K562 (cell line): ENCODE measurements at regions not wholly inside any gene's neighbourhood (a gene's known extent, or its start where the extent isn't known, plus 50 kb on each side); places are given as distances from the start of the nearest gene placed in this dataset.

Source experiments
- ATAC-seq: fragments of 200-7000 bp; cut with Tn5 transposase; 3 replicates; pipeline ENCODE4 v1.9.1; 2020; ENCODE audit warnings: moderate library complexity
- BruUV-seq: library from RNA; stranded (reverse); fragments of 400-500 nt; replicated peaks from 2 replicates; lab custom pipeline; 2021; lab: Mats Ljungman, UMichigan
- CTCF ChIA-PET: fragments of 300-600 bp; formaldehyde crosslinking; extraction: SDS; loops from one replicate; lab custom pipeline; 2021; ENCODE audit warnings: low intra/inter-chr PET ratio; lab: Yijun Ruan, JAX
- POLR2A ChIA-PET: fragments of 300-600, 350-650 bp; sonication (Branson Sonifier 250); formaldehyde crosslinking; extraction: SDS; loops from one replicate; lab custom pipeline; 2021; ENCODE audit warnings: antibody characterized with exemption, inconsistent platforms; lab: Yijun Ruan, JAX
- DNase-seq, 4 experiments: peaks; one replicate each; pipeline versions ENCODE4 v3.0.0 to v3.0.0-alpha.2; 2011 to 2018; ENCODE audit warnings: low spot score in 3 of 4, mixed read lengths in 3 of 4; ENCODE audit errors: extremely low read depth in 1 of 4
- FAIRE-seq: peaks from 2 replicates; lab custom pipeline; 2011; peaks lifted over from hg19 to GRCh38; lab: Jason Lieb, UNC
- H2AFZ ChIP-seq: 2 replicates; pipeline ENCODE4 v1.6.0; 2011; ENCODE audit warnings: low read depth, low read length, control low read depth, inconsistent platforms
- H3K27ac ChIP-seq: fragments of 200-600 bp; 3 replicates; pipeline ENCODE4 v1.8.0; 2011; ENCODE audit warnings: low read depth, mild to moderate bottlenecking, control low read depth, inconsistent platforms, low read length, moderate library complexity, mixed read lengths; ENCODE audit errors: extremely low read depth
- H3K27me3 ChIP-seq, 2 experiments: fragments of 300-600 bp in 1 of 2; 2 replicates in 1 of 2; 3 replicates in 1 of 2; pipeline versions ENCODE4 v1.6.0 to v1.8.0; 2011; ENCODE audit warnings: inconsistent platforms in 2 of 2, low read length in 2 of 2, mild to moderate bottlenecking in 1 of 2, mixed read lengths in 1 of 2, moderate library complexity in 1 of 2; ENCODE audit not compliant: control insufficient read depth in 2 of 2, insufficient read depth in 2 of 2
- H3K36me3 ChIP-seq: fragments of 300-600 bp; 3 replicates; pipeline ENCODE4 v1.8.0; 2011; ENCODE audit warnings: mild to moderate bottlenecking, low read length, inconsistent platforms; ENCODE audit not compliant: control insufficient read depth, insufficient read depth
- H3K4me1 ChIP-seq, 2 experiments: fragments of 200-600 bp in 1 of 2; replicated peaks in 1 of 2; 2 replicates in 1 of 2; 3 replicates in 1 of 2; pipeline versions ENCODE4 v1.5.1 to v1.8.0; 2011; ENCODE audit warnings: inconsistent platforms in 2 of 2, low read length in 2 of 2, mild to moderate bottlenecking in 1 of 2, mixed read lengths in 1 of 2, moderate library complexity in 1 of 2; ENCODE audit not compliant: control insufficient read depth in 2 of 2, insufficient read depth in 2 of 2
- H3K4me2 ChIP-seq: 2 replicates; pipeline ENCODE4 v1.6.1; 2011; ENCODE audit warnings: low read length, control low read depth, inconsistent platforms, mixed read lengths; ENCODE audit not compliant: insufficient read depth
- H3K4me3 ChIP-seq: fragments of 200-600 bp; sonication (generic), shearing (Covaris generic); 2 replicates; pipeline ENCODE4 v1.5.1; 2016; ENCODE audit warnings: control low read depth, inconsistent platforms
- H3K79me2 ChIP-seq: fragments of 200-600 bp; 3 replicates; pipeline ENCODE4 v1.8.0; 2011; ENCODE audit warnings: low read length, inconsistent platforms; ENCODE audit not compliant: control insufficient read depth, insufficient read depth
- H3K9ac ChIP-seq, 2 experiments: 2 replicates each; pipeline versions ENCODE4 v1.6.0 to v1.6.1; 2011; ENCODE audit warnings: low read depth in 2 of 2, low read length in 2 of 2, control low read depth in 1 of 2, inconsistent platforms in 1 of 2, mild to moderate bottlenecking in 1 of 2, mixed read lengths in 1 of 2; ENCODE audit not compliant: insufficient read depth in 1 of 2
- H3K9me1 ChIP-seq: one replicate; pipeline ENCODE4 v1.6.0; 2011; ENCODE audit warnings: inconsistent platforms, mild to moderate bottlenecking, low read length, moderate library complexity; ENCODE audit not compliant: control insufficient read depth, insufficient read depth
- H3K9me3 ChIP-seq: replicated peaks from 2 replicates; pipeline ENCODE4 v1.5.1; 2011; ENCODE audit warnings: low read depth, low read length, inconsistent platforms; ENCODE audit not compliant: control insufficient read depth, insufficient read depth
- H4K20me1 ChIP-seq: replicated peaks from 2 replicates; pipeline ENCODE4 v1.6.1; 2011; ENCODE audit warnings: low read length, inconsistent platforms, mixed read lengths; ENCODE audit not compliant: control insufficient read depth, insufficient read depth
- ARID1B ChIP-seq: fragments of 450-650 bp; IDR thresholded peaks from 2 replicates; pipeline ENCODE4 v1.6.1; 2016; ENCODE audit warnings: antibody characterized with exemption, mild to moderate bottlenecking, inconsistent platforms
- ATF1 ChIP-seq, 2 experiments: fragments of 450-650 bp in 1 of 2; IDR thresholded peaks; 2 replicates each; pipeline ENCODE4 v1.6.1; 2016; ENCODE audit warnings: missing compliant biosample characterization in 1 of 2, missing genetic modification characterization in 1 of 2
- CBX3 ChIP-seq, 2 experiments: IDR thresholded peaks; 1 replicate in 1 of 2; 2 replicates in 1 of 2; pipeline ENCODE4 v1.6.1; 2012; ENCODE audit warnings: inconsistent platforms in 2 of 2, low read length in 2 of 2, borderline replicate concordance in 1 of 2, control low read depth in 1 of 2
- HDAC3 ChIP-seq: fragments of 450-650 bp; IDR thresholded peaks from 2 replicates; pipeline ENCODE4 v1.6.1; 2018; ENCODE audit warnings: borderline replicate concordance, mild to moderate bottlenecking, moderate library complexity; ENCODE audit not compliant: partially characterized antibody
- ID3 ChIP-seq, 2 experiments: fragments of 250-450 bp in 1 of 2; fragments of 450-650 bp in 1 of 2; sonication (Bioruptor Pico) in 1 of 2; IDR thresholded peaks; 2 replicates each; pipeline versions ENCODE4 v1.6.1 to v1.8.0; 2016 to 2021; ENCODE audit warnings: mild to moderate bottlenecking in 2 of 2, moderate library complexity in 2 of 2, missing compliant biosample characterization in 1 of 2, missing genetic modification characterization in 1 of 2
- PHTF2 ChIP-seq: fragments of 250-450 bp; sonication (Bioruptor Pico); IDR thresholded peaks from 2 replicates; pipeline ENCODE4 v1.5.0; 2021; ENCODE audit warnings: mild to moderate bottlenecking
- PURB ChIP-seq: sonication (generic); formaldehyde crosslinking; IDR thresholded peaks from 2 replicates; pipeline ENCODE4 v1.9.0; 2021; ENCODE audit warnings: low read depth, mild to moderate bottlenecking, missing genetic modification reagents
- RFX5 ChIP-seq: IDR thresholded peaks from 2 replicates; pipeline ENCODE4 v1.6.1; 2011; ENCODE audit warnings: low read depth, mild to moderate bottlenecking, improper control_type of control experiment, low read length
- SUPT5H ChIP-seq: fragments of 450-650 bp; IDR thresholded peaks from 2 replicates; pipeline ENCODE4 v1.6.1; 2016
- TRIM25 ChIP-seq: fragments of 450-650 bp; IDR thresholded peaks from 2 replicates; pipeline ENCODE4 v1.7.0; 2016; ENCODE audit warnings: borderline replicate concordance
- ZNF124 ChIP-seq: sonication (generic); formaldehyde crosslinking; IDR thresholded peaks from 2 replicates; pipeline ENCODE4 v1.8.1; 2022; ENCODE audit warnings: missing genetic modification reagents
- ZNF3 ChIP-seq: fragments of 250-450 bp; sonication (Bioruptor Pico); IDR thresholded peaks from 2 replicates; pipeline ENCODE4 v1.5.0; 2021; ENCODE audit warnings: mild to moderate bottlenecking, moderate library complexity
- ZNF507 ChIP-seq: conservative IDR thresholded peaks from 2 replicates; pipeline ENCODE4 v1.6.1; 2017; ENCODE audit warnings: missing genetic modification characterization, missing compliant biosample characterization
- ZNF511 ChIP-seq: sonication (generic); formaldehyde crosslinking; IDR thresholded peaks from 2 replicates; pipeline ENCODE4 v1.8.0; 2022; ENCODE audit warnings: mild to moderate bottlenecking, missing genetic modification reagents
- ZNF583 ChIP-seq: fragments of 250-450 bp; sonication (Bioruptor Pico); IDR thresholded peaks from 2 replicates; pipeline ENCODE4 v1.4.0; 2020
- WGBS: fragments of 100-300 bp; shearing (Covaris generic); methylation state at CpG from one replicate; pipeline ENCODE4 v1.1.6; 2016; ENCODE audit warnings: low coverage, mixed read lengths; ENCODE audit not compliant: insufficient coverage; ENCODE audit errors: missing lambda C conversion rate; 5-methylcytosine and 5-hydroxymethylcytosine counted together
- in situ Hi-C: fragments of 300-500 bp; cut with MboI; formaldehyde crosslinking; loops from 4 replicates; pipeline ENCODE4 v1.15.0; 2018; ENCODE audit warnings: inconsistent platforms, mixed read lengths
- intact Hi-C: fragments of 100-400 bp; cut with micrococcal nuclease; formaldehyde crosslinking; loops from 2 replicates; pipeline ENCODE4 v1.14.2; 2022

GRCh38 chr6:53984581-53984980 is 126.7 kb upstream of the MLIP start (continued):
- TF ChIP-seq HDAC3 = no peak

DNA sequence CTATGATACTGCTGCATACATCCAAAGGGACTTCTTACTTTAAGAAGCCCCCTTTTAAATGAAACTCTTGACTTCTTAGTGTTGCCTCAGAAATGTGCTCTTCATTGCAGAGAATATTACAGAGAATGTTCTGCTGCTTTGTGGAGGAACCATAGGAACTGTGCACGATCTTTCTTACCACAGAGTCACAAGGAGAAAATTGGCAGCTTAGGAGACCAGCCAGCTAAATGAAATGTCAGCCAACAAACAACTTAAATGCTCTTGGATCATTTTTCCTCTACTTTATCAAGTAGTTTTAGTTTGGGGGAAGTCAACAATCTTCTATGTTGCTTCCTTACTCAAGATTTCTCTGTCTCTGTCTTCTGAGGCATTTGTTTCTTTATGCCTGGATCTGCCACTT is 125.9 kb upstream of the MLIP start:
- TF ChIP-seq ZNF511 (no peak), ZNF124 (CRISPR knock-in tag) (no peak), TRIM25 (no peak), ZNF583 (CRISPR knock-in tag) (no peak), RFX5 (no peak), SUPT5H (no peak), PURB (CRISPR knock-in tag) (no peak), PHTF2 (CRISPR knock-in tag) (no peak), ID3 (CRISPR knock-in tag; IDR thresholded peaks at IDR 0.05) (no peak), ID3 (tag; IDR thresholded peaks at IDR 0.05) (no peak), ZNF3 (CRISPR knock-in tag) (no peak), ARID1B (no peak), ZNF507 (no peak), ATF1 (CRISPR knock-in tag; IDR thresholded peaks at IDR 0.05) (no peak), ATF1 (tag; IDR thresholded peaks at IDR 0.05) (no peak), CBX3 (IDR thresholded peaks at IDR 0.05; ENCODE audit: borderline replicate concordance in 1 of 2, low read length in 2 of 2) (no peak)
- TF ChIP-seq, all 486 proteins: peak for 0
- Histone ChIP-seq H2AFZ (no peak overlapping the region), H3K27me3 (no peaks in the 10 kb centered on the region), H3K4me1 (no peaks in the 10 kb centered on the region), H3K79me2 (no peaks in the 10 kb centered on the region), H4K20me1 (no peaks in the 10 kb centered on the region), H3K27ac (no peak overlapping the region), H3K4me3 (no peak overlapping the region), H3K9me3 (no peaks in the 10 kb centered on the region), H3K4me2 (no peak overlapping the region), H3K9me1 (no peaks in the 10 kb centered on the region), H3K9ac (no peak overlapping the region), H3K36me3 (no peaks in the 10 kb centered on the region)
- DNase-seq = no peak
- in situ Hi-C loops (no loop called here), intact Hi-C loops (no loop called here)
- ATAC-seq = no peak
- CTCF ChIA-PET = interaction anchor here (0.6 kb wide), 1 partner anchor 859 kb away, joined by 3 read pairs; no protein-coding TSS in a partner anchor
- BruUV-seq = no TSS peak
- no peak for FAIRE-seq
- 0% methylated on average over 1 of the region's 1 CpG for WGBS
- POLR2A ChIA-PET = no interaction called here
